H1 (cell line): ENCODE measurements at regions not wholly inside any gene's neighbourhood (a gene's known extent, or its start where the extent isn't known, plus 50 kb on each side); places are given as distances from the start of the nearest gene placed in this dataset.

ENCODE experiments used
- CTCF ChIA-PET: fragments of 300-600 bp; sonication (Branson Sonifier 250); formaldehyde crosslinking; loops from one replicate; lab custom pipeline; 2021; ENCODE audit not compliant: partially characterized antibody; lab: Charles Lee
- POLR2A ChIA-PET: fragments of 300-600 bp; sonication (Branson Sonifier 250); formaldehyde crosslinking; loops from one replicate; lab custom pipeline; 2021; ENCODE audit warnings: inconsistent platforms; ENCODE audit not compliant: partially characterized antibody; lab: Charles Lee
- DNase-seq, 2 experiments: peaks; one replicate each; pipeline versions ENCODE4 v3.0.0 to v3.0.0-alpha.2; 2010 to 2022; ENCODE audit warnings: low spot score in 2 of 2, low read depth in 1 of 2, mixed read lengths in 1 of 2
- FAIRE-seq: peaks from 2 replicates; lab custom pipeline; 2011; peaks lifted over from hg19 to GRCh38; lab: Jason Lieb, UNC
- H2AFZ ChIP-seq: 2 replicates; pipeline ENCODE4 v1.8.1; 2012; ENCODE audit warnings: low read length, inconsistent platforms
- H2AK5ac ChIP-seq: 2 replicates; pipeline ENCODE4 v1.6.1; 2013; ENCODE audit warnings: low read depth, low read length
- H2BK120ac ChIP-seq: replicated peaks from 2 replicates; pipeline ENCODE3; 2013; ENCODE audit warnings: low read depth, low read length, inconsistent platforms
- H2BK12ac ChIP-seq: 2 replicates; pipeline ENCODE4 v1.6.1; 2013; ENCODE audit warnings: low read depth, low read length
- H2BK15ac ChIP-seq: 2 replicates; pipeline ENCODE4 v1.6.1; 2013; ENCODE audit warnings: low read length
- H2BK20ac ChIP-seq: 2 replicates; pipeline ENCODE4 v1.6.1; 2013; ENCODE audit warnings: low read length
- H2BK5ac ChIP-seq: 2 replicates; pipeline ENCODE4 v1.6.1; 2013; ENCODE audit warnings: low read depth, low read length
- H3K14ac ChIP-seq: 2 replicates; pipeline ENCODE4 v1.6.1; 2013; ENCODE audit warnings: inconsistent platforms; ENCODE audit not compliant: insufficient read length
- H3K18ac ChIP-seq: 2 replicates; pipeline ENCODE4 v1.6.1; 2013; ENCODE audit warnings: low read length; ENCODE audit errors: extremely low read depth
- H3K23ac ChIP-seq: 2 replicates; pipeline ENCODE4 v1.6.1; 2013; ENCODE audit warnings: inconsistent platforms; ENCODE audit not compliant: insufficient read length
- H3K23me2 ChIP-seq: 2 replicates; pipeline ENCODE4 v1.6.1; 2013; ENCODE audit warnings: low read depth, low read length
- H3K27ac ChIP-seq: 2 replicates; pipeline ENCODE4 v1.6.1; 2011; ENCODE audit warnings: low read depth, low read length, inconsistent platforms
- H3K27me3 ChIP-seq, 4 experiments: replicated peaks in 1 of 4; 1 replicate in 1 of 4; 2 replicates in 3 of 4; pipeline versions ENCODE4 v1.6.1 to v1.8.1; 2011 to 2013; ENCODE audit warnings: low read length in 3 of 4, mild to moderate bottlenecking in 3 of 4, inconsistent platforms in 2 of 4, mixed read lengths in 2 of 4, moderate library complexity in 1 of 4; ENCODE audit not compliant: control insufficient read depth in 3 of 4, insufficient read depth in 3 of 4; ENCODE audit errors: extremely low read depth in 1 of 4
- H3K36me3 ChIP-seq, 4 experiments: 2 replicates each; pipeline versions ENCODE4 v1.6.1 to v1.8.1; 2011 to 2013; ENCODE audit warnings: mild to moderate bottlenecking in 4 of 4, low read length in 3 of 4, moderate library complexity in 2 of 4, control low read depth in 1 of 4, inconsistent platforms in 1 of 4; ENCODE audit not compliant: insufficient read depth in 4 of 4, control insufficient read depth in 2 of 4
- H3K4ac ChIP-seq: replicated peaks from 2 replicates; pipeline ENCODE3; 2013; ENCODE audit warnings: low read length, low read depth, mixed read lengths, inconsistent platforms; ENCODE audit not compliant: insufficient read length
- H3K4me1 ChIP-seq, 4 experiments: replicated peaks in 1 of 4; 1 replicate in 1 of 4; 2 replicates in 3 of 4; pipeline versions ENCODE4 v1.6.1 to v1.8.1; 2011 to 2013; ENCODE audit warnings: low read length in 3 of 4, inconsistent platforms in 2 of 4, mixed read lengths in 1 of 4; ENCODE audit not compliant: insufficient read depth in 4 of 4, control insufficient read depth in 3 of 4
- H3K4me2 ChIP-seq, 2 experiments: 2 replicates each; pipeline versions ENCODE4 v1.6.1 to v1.8.1; 2011 to 2013; ENCODE audit warnings: low read depth in 2 of 2, low read length in 2 of 2, control low read depth in 1 of 2, inconsistent platforms in 1 of 2, mild to moderate bottlenecking in 1 of 2; ENCODE audit not compliant: insufficient read depth in 1 of 2
- H3K4me3 ChIP-seq, 4 experiments: fragments of 200-600, 300-600 bp in 1 of 4; sonication (generic), shearing (Covaris generic), sonication (Bioruptor Twin) in 1 of 4; 2 replicates each; pipeline versions ENCODE4 v1.5.1 to v1.8.1; 2011 to 2016; ENCODE audit warnings: low read length in 4 of 4, low read depth in 3 of 4, control low read depth in 2 of 4, inconsistent platforms in 2 of 4, mild to moderate bottlenecking in 2 of 4, mixed read lengths in 1 of 4, moderate library complexity in 1 of 4; ENCODE audit not compliant: insufficient read depth in 2 of 4; ENCODE audit errors: extremely low read depth in 1 of 4
- H3K56ac ChIP-seq: replicated peaks from 2 replicates; pipeline ENCODE3; 2013; ENCODE audit warnings: low read depth, mild to moderate bottlenecking, mixed read lengths, low read length, inconsistent platforms; ENCODE audit not compliant: insufficient read length
- H3K79me1 ChIP-seq: 2 replicates; pipeline ENCODE4 v1.6.1; 2013; ENCODE audit warnings: low read depth, low read length, control low read depth
- H3K79me2 ChIP-seq, 2 experiments: 2 replicates each; pipeline versions ENCODE4 v1.6.1 to v1.8.1; 2012 to 2013; ENCODE audit warnings: low read length in 2 of 2, mild to moderate bottlenecking in 2 of 2, inconsistent platforms in 1 of 2; ENCODE audit not compliant: insufficient read depth in 2 of 2, control insufficient read depth in 1 of 2
- H3K9ac ChIP-seq, 4 experiments: replicated peaks in 1 of 4; 1 replicate in 1 of 4; 2 replicates in 3 of 4; pipeline versions ENCODE4 v1.6.1 to v1.8.1; 2011 to 2013; ENCODE audit warnings: low read depth in 3 of 4, low read length in 3 of 4, control low read depth in 2 of 4, mild to moderate bottlenecking in 2 of 4, moderate library complexity in 2 of 4, inconsistent platforms in 1 of 4; ENCODE audit errors: extremely low read depth in 1 of 4
- H3K9me3 ChIP-seq, 2 experiments: 2 replicates each; pipeline versions ENCODE4 v1.6.1 to v1.8.1; 2012 to 2013; ENCODE audit warnings: mild to moderate bottlenecking in 2 of 2, moderate library complexity in 2 of 2, control low read depth in 1 of 2, inconsistent platforms in 1 of 2, low read depth in 1 of 2, low read length in 1 of 2, mixed read lengths in 1 of 2; ENCODE audit not compliant: insufficient read depth in 2 of 2
- H4K20me1 ChIP-seq, 2 experiments: replicated peaks in 1 of 2; 2 replicates each; pipeline versions ENCODE3 to v1.8.1; 2011 to 2013; ENCODE audit warnings: inconsistent platforms in 2 of 2, low read length in 2 of 2, mild to moderate bottlenecking in 1 of 2; ENCODE audit not compliant: insufficient read depth in 2 of 2, control insufficient read depth in 1 of 2
- H4K5ac ChIP-seq: 2 replicates; pipeline ENCODE4 v1.6.1; 2013; ENCODE audit warnings: low read length, low read depth, mixed read lengths, inconsistent platforms; ENCODE audit not compliant: insufficient read length
- H4K8ac ChIP-seq: 2 replicates; pipeline ENCODE4 v1.8.0; 2013; ENCODE audit warnings: mild to moderate bottlenecking, moderate library complexity, low read length, inconsistent platforms; ENCODE audit not compliant: insufficient read depth; ENCODE audit errors: extremely low read depth
- H4K91ac ChIP-seq: replicated peaks from 2 replicates; pipeline ENCODE3; 2013; ENCODE audit warnings: low read length, mixed read lengths, inconsistent platforms; ENCODE audit not compliant: insufficient read length
- ASH2L ChIP-seq: fragments of 200-600, 300-600 bp; sonication (generic); IDR thresholded peaks from one replicate; pipeline ENCODE4 v1.7.1; 2017; ENCODE audit warnings: low read length
- ATF2 ChIP-seq: IDR thresholded peaks from 2 replicates; pipeline ENCODE4 v1.6.1; 2012; ENCODE audit warnings: low read length, inconsistent platforms
- BCL11A ChIP-seq, 2 experiments: IDR thresholded peaks; one replicate each; pipeline ENCODE4 v1.6.1; 2011; ENCODE audit warnings: low read depth in 2 of 2, low read length in 2 of 2, mild to moderate bottlenecking in 2 of 2
- CHD2 ChIP-seq: IDR thresholded peaks from 2 replicates; pipeline ENCODE4 v1.6.1; 2012; ENCODE audit warnings: low read length, improper control_type of control experiment
- EZH2 ChIP-seq: fragments of 200-600 bp; sonication (generic); IDR thresholded peaks from 2 replicates; pipeline ENCODE4 v1.7.1; 2012; ENCODE audit warnings: low read depth, mild to moderate bottlenecking, moderate library complexity, low read length, inconsistent platforms; ENCODE audit not compliant: severe bottlenecking
- KDM4A ChIP-seq: IDR thresholded peaks from one replicate; pipeline ENCODE4 v1.7.1; 2012; ENCODE audit warnings: low read depth, mild to moderate bottlenecking, moderate library complexity, low read length, inconsistent platforms; ENCODE audit not compliant: severe bottlenecking
- MAFK ChIP-seq: IDR thresholded peaks from 2 replicates; pipeline ENCODE4 v1.6.1; 2012; ENCODE audit warnings: low read depth, mild to moderate bottlenecking, improper control_type of control experiment, low read length
- RBBP5 ChIP-seq: IDR thresholded peaks from 2 replicates; pipeline ENCODE4 v1.7.1; 2012; ENCODE audit warnings: low read depth, mild to moderate bottlenecking, inconsistent platforms, low read length, moderate library complexity, borderline replicate concordance
- RFX5 ChIP-seq: IDR thresholded peaks from 2 replicates; pipeline ENCODE4 v1.6.1; 2011; ENCODE audit warnings: low read depth, low read length, improper control_type of control experiment, borderline replicate concordance
- SIRT6 ChIP-seq: IDR thresholded peaks from one replicate; pipeline ENCODE4 v1.7.1; 2012; ENCODE audit warnings: low read length, inconsistent platforms
- TCF12 ChIP-seq: IDR thresholded peaks from 2 replicates; pipeline ENCODE4 v1.6.1; 2011; ENCODE audit warnings: low read depth, mild to moderate bottlenecking, low read length
- WGBS, 2 experiments: shearing (Covaris generic) in 1 of 2; methylation state at CpG; one replicate each; pipeline versions ENCODE4 v1.1.6 to v1.1.7; 2013 to 2015; ENCODE audit warnings: low lambda C conversion rate in 2 of 2, mixed read lengths in 2 of 2, inconsistent platforms in 1 of 2, low coverage in 1 of 2, missing lambda C conversion rate in 1 of 2; ENCODE audit not compliant: insufficient replicate concordance in 2 of 2, insufficient coverage in 1 of 2, insufficient read length in 1 of 2; ENCODE audit errors: extremely low coverage in 1 of 2, missing lambda C conversion rate in 1 of 2; 5-methylcytosine and 5-hydroxymethylcytosine counted together
- TF ChIP-seq, protein P1 (sequence below): IDR thresholded peaks from 2 replicates; pipeline ENCODE4 v1.6.1; 2012; ENCODE audit warnings: inconsistent platforms

GRCh38 chr13:59468396-59468795 is 695.3 kb downstream of the DIAPH3 start:
- Histone ChIP-seq H3K4me3 (no peak overlapping the region), H2BK5ac (0 out of 2 replicates have a peak overlapping the region, but pooled peaks have one; percentile 29), H3K36me3 (no peaks in the 10 kb centered on the region), H2BK120ac (no peak overlapping the region), H3K14ac (no peak overlapping the region), H3K4ac (no peak overlapping the region), H4K20me1 (no peaks in the 10 kb centered on the region), H4K8ac (no peak overlapping the region), H3K4me1 (peaks cover 0 to 7% (median 4%) of the 10 kb centered on the region in 4 experiments; a peak in 3 of 7 replicates), H4K91ac (no peak overlapping the region), H3K4me2 (no peak overlapping the region), H3K23me2 (no peaks in the 10 kb centered on the region), H2AK5ac (no peak overlapping the region), H2BK12ac (no peak overlapping the region; the same call in 1 of the 2 replicates), H3K27me3 (no peaks in the 10 kb centered on the region), H3K79me2 (no peaks in the 10 kb centered on the region), H3K23ac (no peak overlapping the region), H2BK15ac (no peak overlapping the region), H3K9me3 (no peaks in the 10 kb centered on the region), H4K5ac (no peak overlapping the region), H3K9ac (no peak overlapping the region), H2BK20ac (0 out of 2 replicates have a peak overlapping the region, but pooled peaks have one; percentile 37), H3K18ac (no peak overlapping the region), H2AFZ (no peak overlapping the region), H3K56ac (no peak overlapping the region), H3K27ac (no peak overlapping the region), H3K79me1 (no peaks in the 10 kb centered on the region)
- POLR2A ChIA-PET: interaction anchor here (1.2 kb wide), 1 partner anchor 9 kb away, joined by 3 read pairs; no protein-coding TSS in a partner anchor
- CTCF ChIA-PET: interaction anchor here (0.9 to 5.0 kb wide), 6 partner anchors 9 to 135 kb away, joined by 3 to 30 read pairs (median 4); no protein-coding TSS in a partner anchor
- no peak for FAIRE-seq
- 91% methylated on average over 2 of the region's 2 CpGs; no CpG with 5 or more reads in 1 of the 2 experiments for WGBS, 2 experiments
- DNase-seq: no peak
- TF ChIP-seq MAFK (no peak), BCL11A (IDR thresholded peaks at IDR 0.05; ENCODE audit: low read depth in 2 of 2, low read length in 2 of 2) (no peak), EZH2 (no peak), ATF2 (no peak), TCF12 (no peak), CHD2 (no peak), RFX5 (no peak), KDM4A (no peak), ASH2L (no peak), SIRT6 (no peak), RBBP5 (no peak)
- TF ChIP-seq, protein P1, sequence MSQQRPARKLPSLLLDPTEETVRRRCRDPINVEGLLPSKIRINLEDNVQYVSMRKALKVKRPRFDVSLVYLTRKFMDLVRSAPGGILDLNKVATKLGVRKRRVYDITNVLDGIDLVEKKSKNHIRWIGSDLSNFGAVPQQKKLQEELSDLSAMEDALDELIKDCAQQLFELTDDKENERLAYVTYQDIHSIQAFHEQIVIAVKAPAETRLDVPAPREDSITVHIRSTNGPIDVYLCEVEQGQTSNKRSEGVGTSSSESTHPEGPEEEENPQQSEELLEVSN: no peak
